GM19239 (cell line): ENCODE measurements at regions not wholly inside any gene's neighbourhood (a gene's known extent, or its start where the extent isn't known, plus 50 kb on each side); places are given as distances from the start of the nearest gene placed in this dataset.

ENCODE experiments used
- DNase-seq: peaks from one replicate; pipeline ENCODE4 v3.0.0; 2011; ENCODE audit warnings: low spot score; ENCODE audit not compliant: insufficient read length
- FAIRE-seq: peaks from 2 replicates; lab custom pipeline; 2011; peaks lifted over from hg19 to GRCh38; lab: Jason Lieb, UNC

GRCh38 chr11:31915867-31916266, 104.7 kb upstream of the PAX6 start:
- no peak for FAIRE-seq

GRCh38 chr11:31913985-31914384, 102.9 kb upstream of the PAX6 start:
- DNase-seq = no peak
- no peak for FAIRE-seq

More at GRCh38 chr11:31915867-31916266, 104.7 kb upstream of the PAX6 start:
- DNase-seq = no peak

GRCh38 chr11:31912808-31913207, 101.7 kb upstream of the PAX6 start:
- no peak for FAIRE-seq

GRCh38 chr11:31910950-31911576, 99.9 kb upstream of the PAX6 start:
- FAIRE-seq (no peak), DNase-seq (no peak)

More at GRCh38 chr11:31912808-31913207, 101.7 kb upstream of the PAX6 start:
- DNase-seq = no peak

- DNase-seq (no peak), FAIRE-seq (no peak)
Measured at GRCh38 chr11:31903225-31904074, 92.3 kb upstream of the PAX6 start.

- FAIRE-seq (no peak), DNase-seq (no peak)
Measured at GRCh38 chr11:31902706-31903105, 91.6 kb upstream of the PAX6 start.

- no peak for FAIRE-seq
Measured at GRCh38 chr11:31895926-31896325, 84.8 kb upstream of the PAX6 start.

GRCh38 chr11:31887180-31887579, 76.1 kb upstream of the PAX6 start:
- FAIRE-seq (no peak), DNase-seq (no peak)

More at GRCh38 chr11:31895926-31896325, 84.8 kb upstream of the PAX6 start:
- no peak for DNase-seq

- FAIRE-seq = no peak
- no peak for DNase-seq
Measured at GRCh38 chr11:31884080-31884479, 73.0 kb upstream of the PAX6 start.

GRCh38 chr11:31883435-31883834, 72.3 kb upstream of the PAX6 start:
- DNase-seq = no peak
- FAIRE-seq = no peak

GRCh38 chr11:31882951-31883392, 71.8 kb upstream of the PAX6 start:
- FAIRE-seq (no peak), DNase-seq (no peak)

GRCh38 chr11:31881825-31882224, 70.7 kb upstream of the PAX6 start:
- no peak for FAIRE-seq
- DNase-seq = no peak

- no peak for DNase-seq
- no peak for FAIRE-seq
Measured at GRCh38 chr11:31879681-31880080, 68.6 kb upstream of the PAX6 start.

- FAIRE-seq (no peak), DNase-seq (no peak)
Measured at GRCh38 chr11:31877863-31878262, 66.7 kb upstream of the PAX6 start.

GRCh38 chr11:31877083-31877482, 66.0 kb upstream of the PAX6 start:
- FAIRE-seq (no peak), DNase-seq (no peak)

GRCh38 chr11:31875866-31876560, 64.9 kb upstream of the PAX6 start:
- no peak for FAIRE-seq
- no peak for DNase-seq

GRCh38 chr11:31874631-31875191, 63.6 kb upstream of the PAX6 start:
- FAIRE-seq (no peak), DNase-seq (no peak)

GRCh38 chr11:31873124-31873523, 62.0 kb upstream of the PAX6 start:
- FAIRE-seq = no peak
- no peak for DNase-seq

GRCh38 chr11:31872076-31872443, 60.9 kb upstream of the PAX6 start:
- DNase-seq (no peak), FAIRE-seq (no peak)

- FAIRE-seq = no peak
- no peak for DNase-seq
Measured at GRCh38 chr11:31871310-31872075, 60.4 kb upstream of the PAX6 start.
